GM21723 (cell line): ENCODE measurements at regions not wholly inside any gene's neighbourhood (a gene's known extent, or its start where the extent isn't known, plus 50 kb on each side); places are given as distances from the start of the nearest gene placed in this dataset.
"Not testable (repeated sequence)": the region's sequence is repeated elsewhere in the genome, so short reads cannot be mapped to it uniquely, and the experiment has no call there.

Source experiments
- ATAC-seq: cut with Tn5 transposase; IDR thresholded peaks from one replicate; pipeline ENCODE4 v1.9.1; 2021; ENCODE audit warnings: mild to moderate bottlenecking, moderate library complexity; ENCODE audit not compliant: unreplicated experiment

DNA sequence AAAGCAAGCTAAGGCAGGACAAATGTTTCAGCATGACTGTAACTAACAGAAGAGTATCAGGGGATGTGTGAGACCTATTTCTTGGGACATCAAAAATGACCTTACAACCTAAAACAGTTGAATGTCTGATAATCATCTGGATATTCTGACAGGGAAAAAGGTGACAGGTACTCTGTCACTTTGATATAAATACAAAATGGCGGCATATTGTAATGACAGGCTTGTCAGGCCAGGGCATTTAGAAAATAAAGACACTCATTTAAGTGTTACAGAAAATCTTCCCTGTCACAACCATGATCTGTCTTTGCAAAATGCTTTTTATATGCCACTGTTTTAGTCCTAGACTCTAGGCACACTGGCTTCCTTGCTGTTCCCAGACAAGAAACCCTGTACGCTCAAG is 1033.3 kb upstream of the FLRT2 start:
- no peak for ATAC-seq

DNA sequence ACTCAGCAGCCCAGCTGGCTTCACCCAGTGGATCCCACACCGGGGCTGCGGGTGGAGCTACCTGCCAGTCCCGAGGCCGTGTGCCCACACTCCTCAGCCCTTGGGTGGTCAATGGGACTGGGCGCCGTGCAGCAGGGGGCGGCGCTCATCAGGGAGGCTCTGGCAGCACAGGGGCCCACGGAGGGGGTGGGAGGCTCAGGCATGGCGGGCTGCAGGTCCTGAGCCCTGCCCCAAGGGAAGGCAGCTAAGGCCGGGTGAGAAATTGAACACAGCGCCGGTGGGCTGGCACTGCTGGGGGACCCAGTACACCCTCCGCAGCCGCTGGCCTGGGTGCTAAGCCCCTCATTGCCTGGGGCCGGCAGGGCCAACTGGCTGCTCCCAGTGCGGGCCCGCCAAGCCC is 1017.1 kb upstream of the FLRT2 start:
- not testable (repeated sequence) for ATAC-seq

DNA sequence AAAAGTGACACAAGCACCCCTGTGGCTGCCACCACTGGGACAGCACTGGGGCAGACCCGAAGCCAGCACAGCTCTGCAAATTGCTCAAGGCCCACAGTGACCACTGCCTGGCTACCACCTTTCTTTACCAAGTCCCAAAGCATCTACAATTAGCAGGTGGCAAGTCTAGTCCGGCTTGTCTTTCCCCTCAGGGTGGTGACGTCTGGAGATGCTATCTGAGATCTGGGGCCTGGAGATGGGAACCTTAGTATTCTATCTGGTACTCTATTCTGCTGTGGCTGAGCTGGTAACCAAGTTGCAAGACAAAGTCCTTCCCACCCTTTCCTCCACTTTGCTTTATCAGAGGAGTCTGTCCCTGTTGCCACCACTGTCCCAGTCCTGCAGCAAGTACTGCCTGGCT is 1010.1 kb upstream of the FLRT2 start:
- ATAC-seq: no peak

DNA sequence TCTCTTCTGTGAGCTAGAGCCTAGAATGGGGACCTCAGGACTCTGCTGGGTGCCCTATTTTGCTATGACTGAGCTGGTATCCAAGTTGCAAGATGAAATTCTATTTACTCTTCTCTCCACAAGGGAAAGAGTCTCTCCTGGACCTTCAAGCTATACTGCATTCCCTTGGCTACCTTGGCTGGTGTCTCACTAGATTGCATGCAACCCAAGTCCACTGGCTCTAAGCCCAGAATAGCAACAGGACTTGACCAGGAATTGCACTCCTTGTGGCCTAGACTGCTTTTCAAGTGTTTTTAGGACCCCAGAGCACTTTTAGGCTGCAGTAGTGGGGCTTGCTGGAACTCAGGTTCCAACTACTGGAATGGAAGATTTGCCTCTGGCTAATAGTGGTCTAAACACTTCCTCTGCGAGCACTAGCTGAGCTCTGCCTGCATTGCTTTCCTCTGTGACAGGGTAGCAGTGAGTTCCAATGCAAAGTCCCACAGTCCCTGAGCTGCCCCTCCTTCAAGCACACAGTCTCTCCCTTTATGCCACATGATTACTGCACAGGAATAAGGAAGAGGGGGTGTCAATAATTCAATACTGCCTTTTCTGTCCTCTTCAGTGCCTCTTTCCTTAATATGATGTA is 1009.1 kb upstream of the FLRT2 start:
- no peak for ATAC-seq

DNA sequence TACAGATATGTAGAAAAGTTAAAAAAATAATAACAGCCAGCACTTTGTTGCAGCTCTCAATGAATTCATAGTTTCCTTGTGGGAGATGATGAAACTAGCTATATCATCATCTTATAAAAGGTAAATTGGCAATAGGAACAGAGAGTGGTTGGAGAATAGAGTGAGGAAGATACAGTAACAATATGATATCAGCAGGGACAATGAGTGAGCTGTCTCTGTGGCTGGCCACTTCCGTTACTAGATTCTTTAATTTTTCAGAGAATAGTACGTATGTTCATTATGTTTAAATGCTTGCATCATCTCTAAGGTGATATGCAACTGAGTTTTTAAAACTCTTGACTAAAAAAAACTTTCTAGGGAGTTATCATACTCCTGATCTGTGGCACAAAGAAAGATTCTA is 1006.2 kb upstream of the FLRT2 start:
- no peak for ATAC-seq

DNA sequence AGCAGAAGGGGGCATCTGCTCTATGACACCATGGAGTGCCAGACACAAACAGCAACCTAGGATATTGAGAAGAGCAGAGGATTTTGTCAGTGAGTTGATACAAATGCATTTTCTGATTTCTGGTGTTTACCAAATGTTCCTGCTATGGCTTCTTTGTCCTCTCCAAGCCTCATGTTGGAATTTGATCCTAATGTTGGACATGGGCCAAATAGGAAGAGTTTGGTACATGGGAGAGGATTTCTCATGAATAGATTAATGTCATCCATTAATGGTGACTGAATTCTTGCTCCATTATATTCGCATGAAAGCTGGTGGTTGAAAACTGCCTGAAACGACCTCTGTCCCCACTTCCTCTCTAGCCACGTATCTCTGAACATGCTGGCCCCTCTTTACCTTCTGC is 1002.2 kb upstream of the FLRT2 start:
- no peak for ATAC-seq

DNA sequence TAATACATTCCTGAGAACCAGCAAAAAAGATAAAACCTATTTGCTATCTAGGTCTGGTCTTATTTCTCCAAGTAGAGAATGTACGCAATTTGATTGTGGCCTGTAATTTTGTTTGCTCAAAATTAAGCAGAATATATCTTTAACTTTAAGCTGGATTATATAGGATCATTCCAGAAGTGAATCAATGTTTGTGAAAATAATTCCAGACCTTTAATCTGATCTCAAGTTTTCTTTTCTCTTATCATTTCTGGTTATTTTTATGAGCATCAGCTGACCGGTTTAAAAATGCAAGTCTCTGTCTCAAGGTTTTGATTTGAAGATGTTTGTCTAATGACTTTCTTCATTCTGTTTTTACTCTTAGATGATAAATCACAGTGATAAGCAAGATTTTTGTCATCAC is 997.9 kb upstream of the FLRT2 start:
- no peak for ATAC-seq

DNA sequence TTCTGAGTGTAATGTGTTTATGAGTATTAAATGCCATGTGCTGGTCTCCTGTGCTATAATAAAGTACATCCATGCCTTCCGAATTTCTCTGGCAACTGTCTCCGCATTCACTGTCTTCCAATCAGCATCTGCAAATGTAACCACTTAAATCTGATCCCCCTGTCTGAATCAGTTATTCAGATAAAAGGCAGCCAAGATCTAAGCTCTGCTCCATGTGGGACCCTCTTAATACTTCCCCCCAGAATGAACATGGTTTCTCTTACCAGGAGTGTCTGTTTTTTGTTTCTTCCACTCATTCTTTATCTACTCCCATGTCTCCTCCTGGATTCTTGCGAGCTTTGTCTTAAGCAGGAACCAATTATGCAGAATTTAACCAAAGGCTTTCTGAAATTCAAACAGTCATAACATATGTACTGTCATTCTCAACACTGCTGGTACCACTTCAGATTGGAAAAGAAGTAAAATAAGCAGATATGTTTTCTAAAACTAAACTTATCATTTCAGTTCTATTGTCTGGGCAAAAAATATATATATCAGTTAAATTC is 996.7 kb upstream of the FLRT2 start:
- ATAC-seq: no peak

DNA sequence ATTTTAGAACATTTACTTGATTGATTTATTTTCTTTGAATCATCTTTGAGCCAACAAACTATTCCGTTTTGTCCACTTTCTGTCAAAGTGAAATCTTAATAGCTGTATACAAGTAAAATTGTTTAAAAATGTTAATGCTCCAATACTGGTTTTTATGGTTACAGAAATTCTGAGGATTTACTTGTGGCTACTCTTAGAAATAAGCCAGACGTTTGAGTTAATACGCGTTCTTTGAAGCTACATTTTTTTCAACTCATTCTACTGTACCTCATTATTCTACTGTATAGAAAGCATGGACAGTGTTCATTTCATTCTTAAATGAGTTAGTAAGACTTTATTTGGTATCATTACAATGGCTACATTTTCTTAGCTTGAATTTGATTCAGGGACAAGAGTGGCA is 996.2 kb upstream of the FLRT2 start:
- no peak for ATAC-seq

DNA sequence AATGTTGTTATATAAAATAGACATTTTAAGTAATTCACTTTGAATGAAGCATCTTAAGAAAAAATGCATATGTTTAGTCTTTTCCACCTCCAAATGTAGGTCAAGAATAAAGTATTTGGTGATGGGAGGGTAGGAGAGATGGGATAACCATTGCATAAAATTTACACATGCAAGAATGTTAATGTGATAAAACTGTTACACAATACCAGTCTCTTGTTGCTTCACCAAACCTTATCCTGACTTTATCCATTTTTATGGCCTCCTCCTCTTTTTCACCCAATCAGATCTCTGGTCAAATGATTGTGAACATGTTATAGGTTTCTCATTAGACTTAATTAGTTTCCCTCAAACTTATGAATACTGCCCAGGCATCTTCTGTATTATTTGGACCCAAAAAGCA is 994.5 kb upstream of the FLRT2 start:
- no peak for ATAC-seq

DNA sequence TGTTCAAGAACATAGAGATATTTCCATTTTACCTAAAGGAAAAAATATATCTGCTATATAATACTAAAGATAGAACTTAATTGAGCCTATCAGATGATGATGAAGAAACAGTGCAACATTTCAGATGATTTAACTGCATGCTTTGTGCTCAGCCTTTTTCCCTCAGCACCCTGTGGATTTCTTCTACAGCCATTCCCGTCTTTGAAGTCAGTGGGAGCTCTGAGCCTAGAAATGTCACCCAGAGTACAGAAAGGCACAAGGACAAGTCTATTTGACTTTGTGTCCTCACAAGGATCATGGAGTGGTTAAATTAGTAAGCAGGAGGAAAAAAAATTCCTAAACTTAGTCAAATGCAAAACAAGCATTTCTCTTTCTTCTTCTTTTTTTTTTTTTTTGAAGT is 994.0 kb upstream of the FLRT2 start:
- ATAC-seq: no peak

DNA sequence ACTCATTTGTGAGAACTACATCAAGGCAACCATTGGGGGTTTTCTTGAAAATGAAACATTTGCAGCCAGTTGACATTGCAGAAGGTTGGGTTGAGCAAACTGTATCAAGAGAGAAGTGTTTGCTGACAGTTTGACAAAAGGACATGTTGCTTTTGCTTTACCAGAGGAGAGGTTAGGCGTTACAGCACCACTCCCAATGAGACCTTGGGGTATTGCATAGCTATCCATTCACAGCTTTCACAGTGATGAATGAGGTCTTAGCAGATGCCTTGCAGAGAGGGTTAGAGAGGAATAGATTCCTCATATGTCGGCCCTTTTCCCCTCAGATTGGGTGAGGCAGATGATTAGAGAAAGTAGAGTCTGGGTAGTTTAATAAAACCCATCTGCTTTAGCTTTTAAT is 988.9 kb upstream of the FLRT2 start:
- ATAC-seq: no peak

DNA sequence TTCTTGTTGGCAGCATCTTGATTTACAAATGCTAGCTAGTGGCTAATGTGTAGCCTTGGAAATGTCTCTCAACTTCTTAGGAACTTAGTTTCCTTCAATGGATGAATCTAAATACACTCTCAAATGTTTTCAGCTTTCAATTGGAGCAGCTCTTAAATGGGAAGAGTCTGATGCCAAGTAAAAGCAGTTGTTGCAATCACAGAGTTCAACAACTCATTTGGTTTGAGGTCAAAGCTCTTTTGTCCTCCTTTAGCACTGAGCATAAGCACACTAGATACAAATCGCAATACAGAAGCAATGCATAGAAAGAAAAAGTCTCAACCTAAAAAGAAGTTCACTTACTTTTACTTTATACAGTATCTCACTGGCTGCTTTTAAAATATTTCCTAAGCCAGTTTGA is 986.1 kb upstream of the FLRT2 start:
- ATAC-seq: no peak

DNA sequence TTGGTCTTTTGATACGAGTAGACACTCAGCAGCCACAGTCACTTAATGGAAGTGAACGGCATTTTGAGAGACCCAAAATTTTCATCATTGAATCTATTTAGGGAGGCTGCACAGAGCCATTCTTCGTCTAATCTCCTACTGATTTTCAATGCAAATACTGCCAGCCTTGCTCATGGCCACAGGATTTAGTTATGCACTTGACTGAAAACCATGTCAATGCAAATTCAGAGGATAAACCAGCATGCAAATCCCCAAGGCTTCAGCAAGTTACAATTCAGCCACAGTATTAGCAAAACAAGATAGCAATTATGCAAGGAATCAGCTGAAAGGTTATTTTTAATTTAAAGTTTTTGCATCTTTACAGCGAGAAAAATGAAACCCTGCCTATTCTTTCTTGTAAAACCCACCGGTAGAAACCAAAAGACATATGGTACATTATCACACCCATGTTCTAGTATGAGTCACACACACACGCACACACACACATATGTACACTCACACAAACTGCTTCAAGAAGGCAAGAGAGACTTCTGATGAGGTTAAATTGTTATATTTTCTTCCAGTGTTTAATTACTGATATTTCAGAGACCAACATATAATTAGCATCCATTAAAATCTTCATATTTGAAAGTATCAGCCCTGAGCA is 985.3 kb upstream of the FLRT2 start:
- ATAC-seq: no peak

DNA sequence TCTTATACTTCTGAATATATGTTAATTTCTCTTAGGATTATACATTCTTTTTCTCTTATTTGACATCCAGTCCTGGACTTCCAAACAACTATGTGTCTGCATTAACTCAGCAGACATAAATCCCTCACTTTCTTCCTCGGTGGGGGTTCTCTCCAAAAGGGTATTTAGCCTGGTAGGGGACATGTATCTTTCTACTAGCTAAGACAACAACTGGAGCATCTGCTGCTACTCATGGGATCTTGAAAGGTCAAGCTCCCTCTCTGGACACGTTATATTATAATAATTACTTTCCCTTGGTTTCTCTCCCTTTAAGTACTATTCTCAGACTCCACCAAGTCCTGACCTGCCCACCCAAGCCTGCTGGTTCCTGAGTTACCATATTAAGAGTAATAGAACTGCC is 983.7 kb upstream of the FLRT2 start:
- ATAC-seq: no peak

DNA sequence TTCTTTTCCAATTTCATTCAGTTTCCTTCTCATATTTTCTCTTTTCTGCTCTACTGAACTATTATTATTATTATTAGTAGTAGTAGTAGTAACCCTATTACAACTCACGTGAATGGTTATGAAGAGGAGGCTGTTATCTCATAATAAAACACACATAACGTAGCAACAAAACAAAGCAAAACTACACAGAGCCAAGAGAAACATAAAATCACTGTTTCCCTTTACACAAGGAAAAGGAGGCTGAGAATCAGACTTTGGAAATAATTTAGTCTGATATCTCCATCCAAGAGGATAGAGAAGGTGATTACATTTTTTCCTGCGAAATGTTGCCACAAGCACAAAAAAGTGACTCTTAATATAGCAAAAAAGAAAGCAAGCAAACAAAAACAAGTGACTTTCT is 975.8 kb upstream of the FLRT2 start:
- no peak for ATAC-seq

DNA sequence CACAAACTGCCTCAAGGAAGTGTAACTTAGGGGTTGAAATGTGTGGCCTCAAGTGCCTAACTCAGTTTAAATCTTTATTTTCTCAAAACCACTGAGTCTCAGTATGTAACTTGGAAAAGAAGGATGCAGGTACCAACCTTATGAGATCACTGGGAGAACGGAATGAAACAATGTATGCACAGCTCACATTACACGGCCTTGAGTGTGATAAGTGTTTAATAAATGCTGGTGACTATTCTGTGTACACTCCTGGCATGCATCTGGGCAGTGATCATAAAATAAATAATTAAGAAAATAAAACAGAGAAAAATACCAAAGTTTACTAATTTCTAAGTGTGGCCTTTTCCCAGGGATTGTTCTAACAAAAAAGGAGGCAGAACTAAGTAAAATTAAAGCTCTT is 974.5 kb upstream of the FLRT2 start:
- ATAC-seq: no peak

DNA sequence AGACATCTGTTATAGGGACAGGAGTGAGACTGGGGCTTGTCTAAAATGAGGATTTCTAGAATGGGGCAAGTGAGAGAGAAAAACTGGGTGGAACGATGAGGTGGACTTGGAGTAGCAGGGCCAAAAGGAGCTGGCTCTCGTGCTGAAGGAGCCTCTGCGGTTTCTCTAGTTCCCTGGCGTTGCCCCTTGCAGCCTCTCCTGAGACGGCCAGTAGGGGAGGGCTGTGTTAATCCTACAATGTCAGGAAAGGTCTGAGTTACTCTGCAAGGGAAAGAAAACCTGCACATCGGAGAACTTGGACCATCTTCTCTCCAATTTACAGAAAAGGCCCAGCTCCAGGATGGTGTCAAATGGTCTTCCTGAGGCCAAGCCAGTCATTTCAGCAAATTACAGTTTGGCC is 963.8 kb upstream of the FLRT2 start:
- no peak for ATAC-seq

DNA sequence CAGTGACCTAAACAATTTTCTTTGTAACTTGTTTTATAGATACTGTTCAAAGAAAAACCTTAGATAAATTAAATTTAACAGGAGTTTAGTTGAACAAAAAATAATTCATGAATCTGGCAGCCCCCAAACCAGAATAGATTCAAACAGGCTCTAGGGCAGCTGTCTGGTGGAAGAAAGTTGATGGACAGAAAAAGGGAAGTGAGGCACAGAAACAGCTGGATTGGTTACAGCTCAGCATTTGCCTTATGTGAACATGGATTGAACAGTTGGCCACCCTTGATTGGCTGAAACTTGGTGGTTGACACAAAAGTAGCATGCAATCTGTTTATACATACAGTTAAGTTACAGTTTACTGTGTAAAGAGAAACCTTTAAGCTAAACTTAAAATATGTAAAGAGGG is 954.3 kb upstream of the FLRT2 start:
- ATAC-seq: no peak

DNA sequence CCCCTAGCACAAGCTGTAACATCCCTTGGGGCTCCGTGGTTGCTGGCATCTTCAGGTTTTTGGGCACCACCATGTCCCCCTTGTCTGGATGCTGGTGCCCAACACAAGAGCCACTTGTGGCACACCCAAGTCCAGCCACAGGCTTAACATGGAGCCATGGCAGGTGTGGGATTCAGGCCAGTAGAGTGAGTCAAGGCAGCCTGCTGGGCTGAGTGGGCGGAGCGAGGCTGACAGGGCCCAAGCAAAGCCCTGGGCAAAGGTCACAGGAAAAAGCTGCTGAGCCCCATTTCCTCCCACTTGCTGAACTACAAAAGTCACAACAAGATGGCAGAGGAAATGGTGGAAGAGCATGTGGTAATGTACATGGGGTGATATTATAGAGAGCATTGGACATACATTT is 950.7 kb upstream of the FLRT2 start:
- ATAC-seq: no peak

DNA sequence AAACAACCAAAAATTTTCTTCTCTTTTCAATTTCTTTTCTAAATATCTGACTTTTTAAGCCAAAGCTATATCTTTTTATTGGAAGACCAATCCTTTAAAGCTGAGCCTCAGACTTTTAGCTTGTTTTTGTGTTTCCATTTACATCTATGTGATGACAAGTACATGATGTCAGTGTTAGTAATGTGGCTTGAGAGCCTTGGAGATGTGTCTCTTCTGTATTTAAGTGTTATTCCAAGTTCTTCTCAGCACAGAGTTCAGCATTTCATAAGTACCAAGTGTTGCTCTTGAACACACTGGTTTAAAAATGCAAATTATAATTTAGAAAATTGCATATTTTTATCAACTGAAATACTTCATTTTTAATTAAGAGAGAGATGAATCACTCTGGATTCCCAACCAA is 948.9 kb upstream of the FLRT2 start:
- no peak for ATAC-seq

DNA sequence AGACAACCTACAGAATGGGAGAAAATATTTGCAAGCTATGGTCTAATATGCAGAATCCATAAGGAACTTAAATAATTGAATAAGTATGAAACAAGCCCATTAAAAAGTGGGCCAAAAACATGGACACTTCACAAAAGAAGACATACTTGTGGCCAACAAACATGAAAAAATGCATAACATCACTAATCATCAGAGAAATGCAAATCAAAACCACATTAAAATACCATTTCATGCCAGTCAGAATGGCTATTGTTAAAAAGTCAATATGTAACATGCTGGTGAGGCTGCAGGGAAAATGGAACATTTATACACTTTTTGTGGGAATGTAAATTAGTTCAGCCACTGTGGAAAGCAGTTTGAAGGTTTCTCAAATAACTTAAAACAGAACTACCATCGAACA is 945.4 kb upstream of the FLRT2 start:
- no peak for ATAC-seq
